B cell (primary cell): ENCODE measurements at regions not wholly inside any gene's neighbourhood (a gene's known extent, or its start where the extent isn't known, plus 50 kb on each side); places are given as distances from the start of the nearest gene placed in this dataset.

Source experiments
- ATAC-seq: fragments of 200-7000 bp; cut with Tn5 transposase; one replicate; pipeline ENCODE4 v1.10.0; 2021; ENCODE audit warnings: low read depth, mild to moderate bottlenecking, moderate number of reproducible peaks, moderate library complexity
- CTCF ChIA-PET: fragments of 350-600 bp; sonication (Branson Sonifier 250); formaldehyde crosslinking; loops from one replicate; lab custom pipeline; 2021; ENCODE audit warnings: antibody characterized with exemption, inconsistent platforms; lab: Charles Lee
- POLR2A ChIA-PET: fragments of 350-600 bp; sonication (Branson Sonifier 250); formaldehyde crosslinking; loops from one replicate; lab custom pipeline; 2021; ENCODE audit warnings: antibody characterized with exemption; lab: Charles Lee
- DNase-seq: peaks from one replicate; pipeline ENCODE4 v3.0.0; 2013
- H2AFZ ChIP-seq: 2 replicates; pipeline ENCODE4 v1.6.1; 2012; ENCODE audit warnings: mild to moderate bottlenecking, low read depth, low read length; ENCODE audit not compliant: insufficient read depth, poor library complexity, severe bottlenecking
- H3K27ac ChIP-seq, 2 donors: 1 replicate in 1 of 2; 2 replicates in 1 of 2; pipeline ENCODE4 v1.5.1; 2012 to 2013; ENCODE audit warnings: low read length in 2 of 2, mild to moderate bottlenecking in 2 of 2, moderate library complexity in 1 of 2
- H3K27me3 ChIP-seq, 4 experiments: fragments of 200-600 bp in 1 of 4; sonication (generic) in 1 of 4; replicated peaks in 1 of 4; 1 replicate in 2 of 4; 2 replicates in 2 of 4; pipeline versions ENCODE4 v1.6.1 to v1.7.0; 2013 to 2016; ENCODE audit warnings: low read length in 3 of 4, mild to moderate bottlenecking in 2 of 4, mixed read lengths in 1 of 4, moderate library complexity in 1 of 4; ENCODE audit not compliant: insufficient read depth in 4 of 4, control insufficient read depth in 3 of 4; ENCODE audit errors: control extremely low read depth in 1 of 4
- H3K36me3 ChIP-seq, 2 experiments: replicated peaks in 1 of 2; 1 replicate in 1 of 2; 2 replicates in 1 of 2; pipeline versions ENCODE4 v1.6.1 to v1.7.1; 2013; ENCODE audit warnings: low read length in 1 of 2; ENCODE audit not compliant: insufficient read depth in 2 of 2, control insufficient read depth in 1 of 2; ENCODE audit errors: control extremely low read depth in 1 of 2, extremely low read depth in 1 of 2
- H3K4me1 ChIP-seq, 2 donors: fragments of 200-600 bp in 1 of 2; sonication (generic) in 1 of 2; 1 replicate in 1 of 2; 2 replicates in 1 of 2; pipeline versions ENCODE4 v1.5.1 to v1.6.1; 2013 to 2017; ENCODE audit warnings: low read length in 2 of 2; ENCODE audit not compliant: control insufficient read depth in 2 of 2, insufficient read depth in 2 of 2
- H3K4me2 ChIP-seq: replicated peaks from 2 replicates; pipeline ENCODE3; 2012; ENCODE audit warnings: mild to moderate bottlenecking, low read depth, low read length; ENCODE audit not compliant: poor library complexity, severe bottlenecking
- H3K4me3 ChIP-seq, 5 experiments: fragments of 200-600 bp in 1 of 5; sonication (generic) in 1 of 5; 1 replicate in 3 of 5; 2 replicates in 2 of 5; pipeline versions ENCODE4 v1.5.1 to v1.7.0; 2011 to 2016; ENCODE audit warnings: low read length in 4 of 5, mild to moderate bottlenecking in 4 of 5, low read depth in 2 of 5, control low read depth in 1 of 5, moderate library complexity in 1 of 5; ENCODE audit not compliant: insufficient read depth in 1 of 5; ENCODE audit errors: control extremely low read depth in 1 of 5, extremely low read depth in 1 of 5
- H3K79me2 ChIP-seq: fragments of 200-600 bp; sonication (generic); one replicate; pipeline ENCODE4 v1.6.0; 2016; ENCODE audit warnings: low read length; ENCODE audit not compliant: control insufficient read depth, insufficient read depth
- H3K9ac ChIP-seq: fragments of 200-600 bp; sonication (generic); 2 replicates; pipeline ENCODE4 v1.6.1; 2017; ENCODE audit warnings: mild to moderate bottlenecking, low read length, moderate library complexity
- H3K9me3 ChIP-seq, 3 donors: one replicate each; pipeline versions ENCODE4 v1.6.1 to v1.7.1; 2013; ENCODE audit warnings: low read length in 2 of 3; ENCODE audit not compliant: control insufficient read depth in 2 of 3, insufficient read depth in 1 of 3; ENCODE audit errors: control extremely low read depth in 1 of 3
- H4K20me1 ChIP-seq: 2 replicates; pipeline ENCODE4 v1.6.0; 2012; ENCODE audit warnings: mild to moderate bottlenecking, low read length; ENCODE audit not compliant: insufficient read depth, control insufficient read depth, poor library complexity, severe bottlenecking
- H3K27ac Mint-ChIP-seq: one replicate; pipeline ENCODE4 v1.8.0; 2021; ENCODE audit warnings: mixed read lengths
- H3K27me3 Mint-ChIP-seq: one replicate; pipeline ENCODE4 v1.8.0; 2021; ENCODE audit warnings: mixed read lengths
- H3K4me1 Mint-ChIP-seq: one replicate; pipeline ENCODE4 v1.8.0; 2021; ENCODE audit warnings: mixed read lengths
- H3K4me3 Mint-ChIP-seq: one replicate; pipeline ENCODE4 v1.8.0; 2021; ENCODE audit warnings: mixed read lengths
- H3K9me3 Mint-ChIP-seq: one replicate; pipeline ENCODE4 v1.8.0; 2022; ENCODE audit warnings: mixed read lengths; ENCODE audit not compliant: insufficient read depth
- EZH2 ChIP-seq: IDR thresholded peaks from 2 replicates; pipeline ENCODE4 v1.6.1; 2012; ENCODE audit warnings: borderline replicate concordance, low read depth, mild to moderate bottlenecking, moderate library complexity, low read length; ENCODE audit not compliant: insufficient read depth, poor library complexity, severe bottlenecking
- WGBS: methylation state at CpG from one replicate; pipeline ENCODE4 v1.1.5; 2013; ENCODE audit warnings: missing lambda C conversion rate; ENCODE audit not compliant: insufficient coverage; 5-methylcytosine and 5-hydroxymethylcytosine counted together
- intact Hi-C: fragments of 100-400 bp; cut with micrococcal nuclease; formaldehyde crosslinking; loops from one replicate; pipeline ENCODE4 v1.10.0; 2022
- TF ChIP-seq, protein P1 (sequence below): fragments of 200-600 bp; IDR thresholded peaks from one replicate; pipeline ENCODE4 v1.8.0; 2022; ENCODE audit warnings: antibody characterized with exemption, mild to moderate bottlenecking

DNA sequence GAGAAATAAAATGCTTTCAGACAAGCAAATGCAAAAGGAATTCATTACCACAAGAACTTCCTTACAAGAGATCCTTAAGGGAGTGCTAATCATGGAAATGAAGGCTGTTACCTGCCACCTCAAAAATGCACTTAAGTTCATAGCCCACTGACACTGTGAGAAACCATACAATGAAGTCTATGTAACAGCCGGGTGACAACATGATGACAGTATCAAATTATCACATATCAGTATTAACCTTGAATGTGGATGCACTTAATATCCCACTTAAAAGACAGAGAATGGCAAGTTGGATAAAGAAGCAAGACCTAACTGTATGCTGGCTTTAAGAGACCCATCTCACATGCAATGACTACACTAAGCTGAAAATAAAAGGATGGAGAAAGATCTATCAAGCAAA is 403.4 kb upstream of the MC4R start:
- no CpG with 5 or more reads among the region's 1 CpG for WGBS

DNA sequence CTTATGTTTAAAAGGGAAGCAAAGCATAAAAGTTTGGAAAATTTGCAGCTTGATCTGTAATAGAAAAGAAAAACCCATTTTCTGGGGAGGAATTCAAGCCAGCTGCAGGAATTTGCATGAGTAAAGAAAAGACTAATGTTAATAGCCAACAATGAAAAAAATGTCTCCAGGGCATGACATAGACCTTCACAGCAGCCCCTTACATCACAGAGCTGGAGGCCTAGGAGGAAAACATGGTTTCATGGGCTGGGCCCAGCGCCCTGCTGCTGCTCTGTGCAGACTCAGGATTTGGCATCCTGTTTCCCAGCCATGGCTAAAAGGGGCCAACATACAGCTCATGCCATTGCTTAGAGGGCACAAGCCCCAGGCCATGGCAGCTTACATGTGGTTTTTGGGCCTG is 411.6 kb upstream of the MC4R start:
- intact Hi-C loops, result no loop called here
- no peak overlapping the region for H3K4me3 ChIP-seq
- no peaks in the 10 kb centered on the region for H3K4me1 ChIP-seq
- Mint-ChIP-seq H3K4me1 (no peaks in the 10 kb centered on the region), H3K27ac (no peak overlapping the region), H3K9me3 (peaks cover 2% of the 10 kb centered on the region), H3K27me3 (no peaks in the 10 kb centered on the region), H3K4me3 (no peak overlapping the region)
- no peak for DNase-seq
- H3K27me3 ChIP-seq, result no peaks in the 10 kb centered on the region
- H3K4me2 ChIP-seq, result no peak overlapping the region
- H3K9ac ChIP-seq, result no peak overlapping the region
- no peaks in the 10 kb centered on the region for H3K36me3 ChIP-seq
- ATAC-seq, result no peak
- CTCF ChIA-PET, result no interaction called here
- peaks cover 0 to 7% (median 1%) of the 10 kb centered on the region in 3 donors for H3K9me3 ChIP-seq
- TF ChIP-seq EZH2, result no peak
- TF ChIP-seq, protein P1, sequence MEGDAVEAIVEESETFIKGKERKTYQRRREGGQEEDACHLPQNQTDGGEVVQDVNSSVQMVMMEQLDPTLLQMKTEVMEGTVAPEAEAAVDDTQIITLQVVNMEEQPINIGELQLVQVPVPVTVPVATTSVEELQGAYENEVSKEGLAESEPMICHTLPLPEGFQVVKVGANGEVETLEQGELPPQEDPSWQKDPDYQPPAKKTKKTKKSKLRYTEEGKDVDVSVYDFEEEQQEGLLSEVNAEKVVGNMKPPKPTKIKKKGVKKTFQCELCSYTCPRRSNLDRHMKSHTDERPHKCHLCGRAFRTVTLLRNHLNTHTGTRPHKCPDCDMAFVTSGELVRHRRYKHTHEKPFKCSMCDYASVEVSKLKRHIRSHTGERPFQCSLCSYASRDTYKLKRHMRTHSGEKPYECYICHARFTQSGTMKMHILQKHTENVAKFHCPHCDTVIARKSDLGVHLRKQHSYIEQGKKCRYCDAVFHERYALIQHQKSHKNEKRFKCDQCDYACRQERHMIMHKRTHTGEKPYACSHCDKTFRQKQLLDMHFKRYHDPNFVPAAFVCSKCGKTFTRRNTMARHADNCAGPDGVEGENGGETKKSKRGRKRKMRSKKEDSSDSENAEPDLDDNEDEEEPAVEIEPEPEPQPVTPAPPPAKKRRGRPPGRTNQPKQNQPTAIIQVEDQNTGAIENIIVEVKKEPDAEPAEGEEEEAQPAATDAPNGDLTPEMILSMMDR, result no peak
- no peaks in the 10 kb centered on the region for H4K20me1 ChIP-seq
- H2AFZ ChIP-seq, result no peak overlapping the region
- POLR2A ChIA-PET, result no interaction called here
- H3K79me2 ChIP-seq, result no peaks in the 10 kb centered on the region
- WGBS, result 67% methylated on average over 1 of the region's 1 CpG
- H3K27ac ChIP-seq, result no peak overlapping the region

More for the DNA sequence above, 403.4 kb upstream of the MC4R start:
- CTCF ChIA-PET, result no interaction called here
- TF ChIP-seq EZH2, result no peak
- TF ChIP-seq, protein P1, result no peak
- intact Hi-C loops, result no loop called here
- Histone ChIP-seq H3K27me3 (no peaks in the 10 kb centered on the region), H4K20me1 (no peaks in the 10 kb centered on the region), H2AFZ (no peak overlapping the region), H3K4me1 (no peaks in the 10 kb centered on the region), H3K9ac (no peak overlapping the region), H3K4me3 (no peak overlapping the region), H3K36me3 (no peaks in the 10 kb centered on the region), H3K27ac (no peak overlapping the region), H3K9me3 (peaks cover 0 to 6% (median 2%) of the 10 kb centered on the region in 3 donors), H3K4me2 (no peak overlapping the region), H3K79me2 (no peaks in the 10 kb centered on the region)
- no peaks in the 10 kb centered on the region for H3K4me1 Mint-ChIP-seq
- DNase-seq (no peak), ATAC-seq (no peak)
- POLR2A ChIA-PET, result no interaction called here
- no peaks in the 10 kb centered on the region for H3K9me3 Mint-ChIP-seq
- no peak overlapping the region for H3K4me3 Mint-ChIP-seq
- no peak overlapping the region for H3K27ac Mint-ChIP-seq
- no peaks in the 10 kb centered on the region for H3K27me3 Mint-ChIP-seq
